ENCODE measurements at regions not wholly inside any gene's neighbourhood (a gene's known extent, or its start where the extent isn't known, plus 50 kb on each side); places are given as distances from the start of the nearest gene placed in this dataset.
A peak's percentile ranks its signal among the peaks of the same experiment; 100 is the strongest.
"Not testable (repeated sequence)": the region's sequence is repeated elsewhere in the genome, so short reads cannot be mapped to it uniquely, and the experiment has no call there.

DNA sequence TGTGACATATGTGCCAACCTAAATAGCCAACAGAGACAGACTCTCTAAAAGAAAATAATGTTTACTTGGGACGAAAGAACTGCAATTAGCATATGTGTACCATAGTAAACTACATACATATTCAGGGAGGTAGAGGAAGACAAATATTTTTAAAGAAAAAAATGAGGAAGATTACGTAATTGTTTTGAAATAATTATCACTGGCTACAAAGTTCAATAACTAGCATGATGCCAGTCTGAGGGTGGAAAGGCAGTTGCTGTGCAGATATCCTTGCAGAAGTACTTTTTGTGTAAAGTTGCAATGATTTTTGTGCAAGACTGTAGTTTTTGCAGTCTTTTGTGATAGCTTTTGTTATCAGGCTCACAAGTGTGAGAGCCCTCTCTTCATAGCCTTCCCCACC is 103.3 kb upstream of the ANO5 start:
- Histone ChIP-seq H3K9me3 (no peaks in the 10 kb centered on the region), H3K36me3 (no peaks in the 10 kb centered on the region), H3K27ac (no peak overlapping the region), H3K4me1 (no peaks in the 10 kb centered on the region), H3K4me3 (no peak overlapping the region), H3K27me3 (no peaks in the 10 kb centered on the region)
- ATAC-seq, result no peak
- WGBS, 2 donors (ENCODE audit: low coverage in 1 of 2), result 72 to 79% methylated on average over 2 of the region's 2 CpGs
- TF ChIP-seq, protein P1, sequence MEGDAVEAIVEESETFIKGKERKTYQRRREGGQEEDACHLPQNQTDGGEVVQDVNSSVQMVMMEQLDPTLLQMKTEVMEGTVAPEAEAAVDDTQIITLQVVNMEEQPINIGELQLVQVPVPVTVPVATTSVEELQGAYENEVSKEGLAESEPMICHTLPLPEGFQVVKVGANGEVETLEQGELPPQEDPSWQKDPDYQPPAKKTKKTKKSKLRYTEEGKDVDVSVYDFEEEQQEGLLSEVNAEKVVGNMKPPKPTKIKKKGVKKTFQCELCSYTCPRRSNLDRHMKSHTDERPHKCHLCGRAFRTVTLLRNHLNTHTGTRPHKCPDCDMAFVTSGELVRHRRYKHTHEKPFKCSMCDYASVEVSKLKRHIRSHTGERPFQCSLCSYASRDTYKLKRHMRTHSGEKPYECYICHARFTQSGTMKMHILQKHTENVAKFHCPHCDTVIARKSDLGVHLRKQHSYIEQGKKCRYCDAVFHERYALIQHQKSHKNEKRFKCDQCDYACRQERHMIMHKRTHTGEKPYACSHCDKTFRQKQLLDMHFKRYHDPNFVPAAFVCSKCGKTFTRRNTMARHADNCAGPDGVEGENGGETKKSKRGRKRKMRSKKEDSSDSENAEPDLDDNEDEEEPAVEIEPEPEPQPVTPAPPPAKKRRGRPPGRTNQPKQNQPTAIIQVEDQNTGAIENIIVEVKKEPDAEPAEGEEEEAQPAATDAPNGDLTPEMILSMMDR (IDR thresholded peaks at IDR 0.05), result no peak
- no peak for TF ChIP-seq EP300 (IDR thresholded peaks at IDR 0.05)
- TF ChIP-seq POLR2A (IDR thresholded peaks at IDR 0.05), result no peak
- TF ChIP-seq POLR2AphosphoS5 (IDR thresholded peaks at IDR 0.05), result no peak

DNA sequence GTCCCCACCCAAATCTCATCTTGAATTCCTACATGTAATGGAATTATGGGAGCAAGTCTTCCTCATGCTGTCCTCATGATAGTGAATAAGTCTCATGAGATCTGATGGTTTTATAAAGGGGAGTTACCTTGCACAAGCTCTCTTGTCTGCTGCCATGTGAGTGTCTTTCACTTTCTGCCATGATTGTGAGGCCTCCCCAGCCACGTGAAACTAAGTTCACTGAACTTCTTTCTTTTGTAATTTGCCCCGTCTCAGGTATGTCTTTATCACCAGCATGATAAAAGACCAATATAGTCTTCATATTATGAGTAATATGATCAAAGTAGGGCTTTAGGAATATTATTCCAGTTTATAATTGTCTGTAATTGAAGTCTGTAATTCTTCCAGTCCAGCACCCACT is 86.3 kb upstream of the ANO5 start:
- ATAC-seq, result no peak
- 58 to 59% methylated on average over 2 of the region's 2 CpGs for WGBS, 2 donors (ENCODE audit: low coverage in 1 of 2)
- TF ChIP-seq, protein P1 (IDR thresholded peaks at IDR 0.05), result no peak
- TF ChIP-seq EP300 (IDR thresholded peaks at IDR 0.05), result no peak
- no peak for TF ChIP-seq POLR2AphosphoS5 (IDR thresholded peaks at IDR 0.05)
- TF ChIP-seq POLR2A (IDR thresholded peaks at IDR 0.05), result no peak

DNA sequence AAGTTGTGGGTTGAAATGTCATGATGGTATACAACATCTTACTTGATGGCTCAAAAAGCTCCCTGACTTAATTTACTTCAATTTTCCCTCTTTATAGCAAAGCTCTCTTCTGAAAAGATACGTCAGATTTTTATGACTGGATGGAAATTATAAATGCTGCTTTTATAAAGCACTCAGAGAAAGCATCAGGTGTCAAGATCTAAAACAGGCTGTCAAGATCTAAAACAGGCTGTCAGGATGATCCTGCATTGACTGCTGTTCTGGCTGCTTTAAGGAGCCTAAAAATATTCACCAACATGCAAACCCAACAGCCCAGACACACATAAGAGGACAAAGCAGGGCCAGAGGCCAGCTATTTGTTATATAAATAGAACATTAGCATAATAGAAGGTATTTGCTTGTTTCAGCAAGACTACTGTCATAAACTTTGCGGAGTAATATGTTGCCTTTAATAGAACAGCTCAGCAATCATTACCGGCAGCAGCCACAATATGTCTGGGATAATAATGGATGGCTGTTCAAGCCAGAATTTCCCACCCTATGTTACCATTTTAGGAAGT is 77.3 kb upstream of the ANO5 start:
- 22 to 57% methylated on average over 3 of the region's 3 CpGs for WGBS, 2 donors (ENCODE audit: low coverage in 1 of 2)
- ATAC-seq, result no peak
- TF ChIP-seq POLR2AphosphoS5 (IDR thresholded peaks at IDR 0.05), result no peak
- TF ChIP-seq, protein P1 (IDR thresholded peaks at IDR 0.05), result no peak
- TF ChIP-seq POLR2A (IDR thresholded peaks at IDR 0.05), result no peak
- TF ChIP-seq EP300 (IDR thresholded peaks at IDR 0.05), result no peak
- Histone ChIP-seq H3K4me1 (no peaks in the 10 kb centered on the region), H3K27me3 (no peaks in the 10 kb centered on the region), H3K27ac (no peak overlapping the region), H3K36me3 (no peaks in the 10 kb centered on the region), H3K9me3 (no peaks in the 10 kb centered on the region), H3K4me3 (no peak overlapping the region)

More for the DNA sequence above, 86.3 kb upstream of the ANO5 start:
- H3K4me1 ChIP-seq, result no peaks in the 10 kb centered on the region
- no peak overlapping the region for H3K4me3 ChIP-seq
- no peaks in the 10 kb centered on the region for H3K9me3 ChIP-seq
- no peaks in the 10 kb centered on the region for H3K27me3 ChIP-seq
- no peaks in the 10 kb centered on the region for H3K36me3 ChIP-seq
- no peak overlapping the region for H3K27ac ChIP-seq

DNA sequence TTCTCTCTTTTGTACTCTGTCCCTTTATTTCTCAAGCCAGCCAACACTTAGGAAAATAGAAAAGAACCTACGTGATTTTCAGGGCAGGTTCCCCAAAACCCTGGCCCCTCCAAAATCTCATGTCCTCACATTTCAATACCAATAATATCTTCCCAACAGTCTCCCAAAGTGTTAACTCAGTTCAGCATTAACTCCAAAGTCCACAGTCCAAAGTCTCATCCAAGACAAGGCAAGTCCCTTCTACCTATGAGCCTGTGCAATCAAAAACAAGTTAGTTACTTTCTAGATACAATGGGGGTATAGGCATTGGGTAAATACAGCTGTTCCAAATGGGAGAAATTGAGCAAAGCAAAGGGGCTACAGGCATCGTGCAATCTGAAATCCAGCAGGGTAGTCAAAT is 64.9 kb upstream of the ANO5 start:
- peaks cover 0 to 21% (median 0%) of the 10 kb centered on the region in 3 donors for H3K9me3 ChIP-seq
- not testable (repeated sequence) for H3K4me3 ChIP-seq, H3K27ac ChIP-seq, H3K27me3 ChIP-seq, ATAC-seq, H3K4me1 ChIP-seq, H3K36me3 ChIP-seq
- WGBS, 2 donors (ENCODE audit: low coverage in 1 of 2), result 86 to 87% methylated on average over 2 of the region's 2 CpGs

DNA sequence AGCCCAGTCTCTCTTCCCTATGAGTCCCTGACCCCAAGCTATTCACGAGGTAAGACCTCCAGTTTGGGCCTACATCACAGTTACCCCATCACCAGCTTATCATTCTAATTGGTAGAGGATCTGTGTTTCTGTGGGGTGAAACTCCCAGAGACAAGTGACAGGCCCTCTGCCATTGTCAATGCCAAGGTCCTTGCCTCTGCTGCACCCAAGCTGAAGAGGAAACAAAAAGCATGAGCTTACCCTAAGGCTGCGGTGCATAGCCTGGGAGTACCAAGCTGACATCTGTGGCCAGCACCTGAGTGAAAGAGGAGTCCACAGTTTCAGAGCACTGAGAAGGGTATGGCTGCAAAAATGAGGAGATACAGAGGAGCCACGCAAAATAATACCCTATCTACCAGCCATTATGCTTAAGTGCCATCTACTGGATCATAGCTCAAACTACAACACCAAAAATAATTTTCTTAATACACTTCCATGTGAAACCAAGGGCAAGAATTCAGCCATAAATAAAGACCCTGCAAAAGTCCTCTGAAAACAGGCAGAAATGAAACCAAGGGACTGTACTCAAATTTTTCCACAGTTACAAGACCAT is 62.3 kb upstream of the ANO5 start:
- H3K4me1 ChIP-seq, result no peaks in the 10 kb centered on the region
- 26 to 27% methylated on average over 2 to 3 of the region's 3 CpGs for WGBS, 2 donors (ENCODE audit: low coverage in 1 of 2)
- peaks cover 0 to 8% (median 0%) of the 10 kb centered on the region in 3 donors for H3K9me3 ChIP-seq
- TF ChIP-seq EP300 (IDR thresholded peaks at IDR 0.05) (no peak), POLR2AphosphoS5 (IDR thresholded peaks at IDR 0.05) (no peak), POLR2A (IDR thresholded peaks at IDR 0.05) (no peak)
- TF ChIP-seq, protein P1 (IDR thresholded peaks at IDR 0.05), result peak in 3 of 4 experiments; percentile 7 to 42 (median 24)
- H3K4me3 ChIP-seq, result no peak overlapping the region
- H3K27ac ChIP-seq, result no peak overlapping the region
- H3K36me3 ChIP-seq, result no peaks in the 10 kb centered on the region
- H3K27me3 ChIP-seq, result no peaks in the 10 kb centered on the region
- ATAC-seq, result no peak
